NCI-H2107 treated with DMSO at 0.1 percent for 48 hours (cell line): ENCODE measurements at regions not wholly inside any gene's neighbourhood (a gene's known extent, or its start where the extent isn't known, plus 50 kb on each side); places are given as distances from the start of the nearest gene placed in this dataset.
"Not testable (repeated sequence)": the region's sequence is repeated elsewhere in the genome, so short reads cannot be mapped to it uniquely, and the experiment has no call there.

Source experiments
- DNase-seq: peaks from one replicate; lab custom pipeline; 2025; ENCODE audit not compliant: unreplicated experiment; lab: John Stamatoyannopoulos, UW

GRCh38 chr11:93902921-93903320 is 52.5 kb upstream of the VSTM5 start:
- DNase-seq, result no peak

GRCh38 chr11:93903989-93904388 is 53.6 kb upstream of the VSTM5 start:
- no peak for DNase-seq

- no peak for DNase-seq
Observed at GRCh38 chr11:93904716-93905115, 54.3 kb upstream of the VSTM5 start.

GRCh38 chr11:93905384-93905783 is 55.0 kb upstream of the VSTM5 start:
- no peak for DNase-seq

- no peak for DNase-seq
Observed at GRCh38 chr11:93906486-93906885, 56.1 kb upstream of the VSTM5 start.

- DNase-seq, result no peak
Observed at GRCh38 chr11:93907901-93908300, 57.5 kb upstream of the VSTM5 start.

GRCh38 chr11:93908689-93909088 is 58.3 kb upstream of the VSTM5 start:
- DNase-seq, result no peak

GRCh38 chr11:93917673-93918072 is 67.3 kb upstream of the VSTM5 start:
- no peak for DNase-seq

- peak; percentile 65 for DNase-seq
Observed at GRCh38 chr11:93921695-93922468, 71.5 kb upstream of the VSTM5 start.

- DNase-seq, result no peak
Observed at GRCh38 chr11:93922830-93923229, 72.4 kb upstream of the VSTM5 start.

- DNase-seq, result not testable (repeated sequence)
Observed at GRCh38 chr11:93926099-93926498, 75.7 kb upstream of the VSTM5 start.

GRCh38 chr11:93929407-93929806 is 79.0 kb upstream of the VSTM5 start:
- DNase-seq, result no peak

- DNase-seq, result no peak
Observed at GRCh38 chr11:93933230-93933629, 82.8 kb upstream of the VSTM5 start.

- DNase-seq, result peak; percentile 16
Observed at GRCh38 chr11:93935826-93936225, 85.3 kb upstream of the HEPHL1 start.

GRCh38 chr11:93936460-93936859 is 84.7 kb upstream of the HEPHL1 start:
- DNase-seq, result peak; percentile 2

GRCh38 chr11:93939084-93939760 is 81.9 kb upstream of the HEPHL1 start:
- no peak for DNase-seq

- DNase-seq, result no peak
Observed at GRCh38 chr11:93940395-93940794, 80.8 kb upstream of the HEPHL1 start.

GRCh38 chr11:93942176-93942575 is 79.0 kb upstream of the HEPHL1 start:
- no peak for DNase-seq

GRCh38 chr11:93945596-93945995 is 75.6 kb upstream of the HEPHL1 start:
- no peak for DNase-seq

- DNase-seq, result no peak
Observed at GRCh38 chr11:93952082-93952780, 68.9 kb upstream of the HEPHL1 start.

- no peak for DNase-seq
Observed at GRCh38 chr11:93957397-93957952, 63.7 kb upstream of the HEPHL1 start.

GRCh38 chr11:93958991-93959390 is 62.2 kb upstream of the HEPHL1 start:
- no peak for DNase-seq
